ENCODE measurements at regions not wholly inside any gene's neighbourhood (a gene's known extent, or its start where the extent isn't known, plus 50 kb on each side); places are given as distances from the start of the nearest gene placed in this dataset.
A peak's percentile ranks its signal among the peaks of the same experiment; 100 is the strongest.

GRCh38 chr6:140062043-140063020 is 687.9 kb upstream of the CITED2 start:
- no peak for TF ChIP-seq POLR2A (IDR thresholded peaks at IDR 0.05)
- no peak for TF ChIP-seq CTCF (IDR thresholded peaks at IDR 0.05)
- H3K36me3 ChIP-seq (ENCODE audit: low read depth, missing control alignments), result no peaks in the 10 kb centered on the region
- 40 to 46% methylated on average over 3 of the region's 3 CpGs for WGBS, 2 donors
- H3K9me3 ChIP-seq, result no peaks in the 10 kb centered on the region
- H3K27me3 ChIP-seq, result no peaks in the 10 kb centered on the region
- DNase-seq, result peak; percentile 61
- intact Hi-C loops (cut with DNase I; ENCODE audit: low total_unique reads), result no loop called here
- peak overlapping the region; percentile 9 to 68 for H3K27ac ChIP-seq
- H3K4me3 ChIP-seq, result no peak overlapping the region
- H3K4me1 ChIP-seq, result peaks cover 10% of the 10 kb centered on the region

GRCh38 chr6:140061110-140062042 is 686.9 kb upstream of the CITED2 start:
- H3K36me3 ChIP-seq (ENCODE audit: low read depth, missing control alignments), result no peaks in the 10 kb centered on the region
- WGBS, 2 donors, result 62 to 64% methylated on average over 5 of the region's 5 CpGs
- H3K9me3 ChIP-seq, result no peaks in the 10 kb centered on the region
- H3K27me3 ChIP-seq, result no peaks in the 10 kb centered on the region
- peak overlapping the region in 1 of 2 donors; percentile 68 for H3K27ac ChIP-seq
- TF ChIP-seq POLR2A (IDR thresholded peaks at IDR 0.05), result no peak
- TF ChIP-seq CTCF (IDR thresholded peaks at IDR 0.05), result no peak
- no peak for DNase-seq
- peaks cover 10% of the 10 kb centered on the region for H3K4me1 ChIP-seq
- intact Hi-C loops (cut with DNase I; ENCODE audit: low total_unique reads), result no loop called here
- H3K4me3 ChIP-seq, result no peak overlapping the region

- Histone ChIP-seq H3K4me1 (peaks cover 10% of the 10 kb centered on the region), H3K9me3 (no peaks in the 10 kb centered on the region), H3K27ac (no peak overlapping the region), H3K36me3 (ENCODE audit: low read depth, missing control alignments) (no peaks in the 10 kb centered on the region), H3K4me3 (no peak overlapping the region), H3K27me3 (no peaks in the 10 kb centered on the region)
- TF ChIP-seq CTCF (IDR thresholded peaks at IDR 0.05) (no peak), POLR2A (IDR thresholded peaks at IDR 0.05) (no peak)
- WGBS, 2 donors, result 81 to 100% methylated on average over 1 of the region's 1 CpG
- intact Hi-C loops (cut with DNase I; ENCODE audit: low total_unique reads), result no loop called here
- no peak for DNase-seq
Measured at GRCh38 chr6:140059947-140060346, 685.5 kb upstream of the CITED2 start.

- TF ChIP-seq CTCF (IDR thresholded peaks at IDR 0.05) (no peak), POLR2A (IDR thresholded peaks at IDR 0.05) (no peak)
- WGBS, 2 donors, result 94 to 100% methylated on average over 2 of the region's 2 CpGs
Measured at GRCh38 chr6:140058863-140059262, 684.4 kb upstream of the CITED2 start.

More at GRCh38 chr6:140058863-140059262, 684.4 kb upstream of the CITED2 start:
- no peak overlapping the region for H3K27ac ChIP-seq
- no peaks in the 10 kb centered on the region for H3K36me3 ChIP-seq (ENCODE audit: low read depth, missing control alignments)
- no peak for DNase-seq
- intact Hi-C loops (cut with DNase I; ENCODE audit: low total_unique reads), result no loop called here
- H3K4me3 ChIP-seq, result no peak overlapping the region
- peaks cover 7% of the 10 kb centered on the region for H3K4me1 ChIP-seq
- no peaks in the 10 kb centered on the region for H3K9me3 ChIP-seq
- H3K27me3 ChIP-seq, result no peaks in the 10 kb centered on the region
